ENCODE measurements at regions not wholly inside any gene's neighbourhood (a gene's known extent, or its start where the extent isn't known, plus 50 kb on each side); places are given as distances from the start of the nearest gene placed in this dataset.
"Not testable (repeated sequence)": the region's sequence is repeated elsewhere in the genome, so short reads cannot be mapped to it uniquely, and the experiment has no call there.

GRCh38 chr20:29430531-29430930 lies 1826.9 kb upstream of the DEFB115 start:
- Histone ChIP-seq H3K79me2 (ENCODE audit: insufficient read depth, low read length) (no peaks in the 10 kb centered on the region), H3K9ac (ENCODE audit: insufficient read depth, low read length, poor library complexity, severe bottlenecking) (no peak overlapping the region), H2AFZ (ENCODE audit: insufficient read depth, low read depth, low read length, poor library complexity, severe bottlenecking) (no peak overlapping the region), H4K20me1 (ENCODE audit: insufficient read depth, low read length) (no peaks in the 10 kb centered on the region), H3K4me3 (replicated peaks in 1 of 3; ENCODE audit: low read depth in 2 of 3, low read length in 3 of 3) (no peak overlapping the region), H3K36me3 (replicated peaks in 1 of 2; ENCODE audit: control insufficient read depth in 1 of 2, insufficient read depth in 2 of 2, low read length in 2 of 2) (no peaks in the 10 kb centered on the region), H3K9me3 (replicated peaks in 1 of 2; ENCODE audit: control insufficient read depth in 1 of 2, insufficient read depth in 1 of 2, low read length in 2 of 2) (peaks cover 0 to 10% of the 10 kb centered on the region in 2 donors), H3K27ac (ENCODE audit: low read depth in 1 of 2, low read length in 2 of 2) (no peak overlapping the region), H3K27me3 (ENCODE audit: control insufficient read depth in 2 of 2, insufficient read depth in 2 of 2, low read length in 2 of 2) (no peaks in the 10 kb centered on the region), H3K4me2 (replicated peaks; ENCODE audit: extremely low read depth, low read length, poor library complexity, severe bottlenecking) (no peak overlapping the region), H3K4me1 (ENCODE audit: control insufficient read depth in 1 of 2, insufficient read depth in 2 of 2, low read length in 2 of 2) (no peaks in the 10 kb centered on the region)
- intact Hi-C loops (cut with micrococcal nuclease), result no loop called here
- WGBS (ENCODE audit: insufficient coverage), result 39% methylated on average over 43 of the region's 43 CpGs
- Mint-ChIP-seq H3K36me3 (no peaks in the 10 kb centered on the region), H3K4me3 (no peak overlapping the region), H3K27me3 (ENCODE audit: low read depth in 3 of 3) (peaks cover 0 to 49% (median 0%) of the 10 kb centered on the region in 3 donors), H3K4me1 (no peaks in the 10 kb centered on the region), H3K27ac (no peak overlapping the region), H3K9me3 (peaks cover 0 to 9% (median 4%) of the 10 kb centered on the region in 7 donors)
- TF ChIP-seq CTCF (IDR thresholded peaks at IDR 0.05), result no peak
- DNase-seq, result no peak

GRCh38 chr20:29440721-29441120 lies 1816.7 kb upstream of the DEFB115 start:
- intact Hi-C loops (cut with micrococcal nuclease); H2AFZ ChIP-seq (ENCODE audit: insufficient read depth, low read depth, low read length, poor library complexity, severe bottlenecking); H3K4me1 Mint-ChIP-seq; H4K20me1 ChIP-seq (ENCODE audit: insufficient read depth, low read length); H3K27ac Mint-ChIP-seq; H3K4me2 ChIP-seq (replicated peaks; ENCODE audit: extremely low read depth, low read length, poor library complexity, severe bottlenecking); H3K36me3 Mint-ChIP-seq; H3K27me3 Mint-ChIP-seq (ENCODE audit: low read depth in 3 of 3); H3K4me1 ChIP-seq (ENCODE audit: control insufficient read depth in 1 of 2, insufficient read depth in 2 of 2, low read length in 2 of 2); H3K9ac ChIP-seq (ENCODE audit: insufficient read depth, low read length, poor library complexity, severe bottlenecking); DNase-seq; H3K36me3 ChIP-seq (replicated peaks in 1 of 2; ENCODE audit: control insufficient read depth in 1 of 2, insufficient read depth in 2 of 2, low read length in 2 of 2); H3K4me3 Mint-ChIP-seq; H3K4me3 ChIP-seq (replicated peaks in 1 of 3; ENCODE audit: low read depth in 2 of 3, low read length in 3 of 3); H3K9me3 ChIP-seq (replicated peaks in 1 of 2; ENCODE audit: control insufficient read depth in 1 of 2, insufficient read depth in 1 of 2, low read length in 2 of 2); H3K27ac ChIP-seq (ENCODE audit: low read depth in 1 of 2, low read length in 2 of 2); H3K27me3 ChIP-seq (ENCODE audit: control insufficient read depth in 2 of 2, insufficient read depth in 2 of 2, low read length in 2 of 2); H3K9me3 Mint-ChIP-seq; H3K79me2 ChIP-seq (ENCODE audit: insufficient read depth, low read length): not testable (repeated sequence)
- 80% methylated on average over 1 of the region's 3 CpGs for WGBS (ENCODE audit: insufficient coverage)
